SIG-M5 treated with dmso at 0.1 percent for 504 hours (cell line): ENCODE measurements at regions not wholly inside any gene's neighbourhood (a gene's known extent, or its start where the extent isn't known, plus 50 kb on each side); places are given as distances from the start of the nearest gene placed in this dataset.

Source experiments
- DNase-seq: peaks from one replicate; lab custom pipeline; 2025; ENCODE audit not compliant: unreplicated experiment; lab: John Stamatoyannopoulos, UW

- DNase-seq = no peak
Measured at GRCh38 chr5:38643616-38644015, 87.2 kb upstream of the LIFR start.

- no peak for DNase-seq
Measured at GRCh38 chr5:38645508-38645907, 89.1 kb upstream of the LIFR start.

GRCh38 chr5:38648703-38649291, 92.4 kb upstream of the LIFR start:
- DNase-seq = no peak

GRCh38 chr5:38650540-38650939, 94.1 kb upstream of the LIFR start:
- DNase-seq = no peak

- peak; percentile 19 for DNase-seq
Measured at GRCh38 chr5:38650946-38651345, 94.5 kb upstream of the LIFR start.

GRCh38 chr5:38651806-38652205, 95.4 kb upstream of the LIFR start:
- DNase-seq = no peak

- no peak for DNase-seq
Measured at GRCh38 chr5:38653389-38653788, 96.9 kb upstream of the LIFR start.

GRCh38 chr5:38655691-38656090, 99.2 kb upstream of the LIFR start:
- no peak for DNase-seq

- DNase-seq = no peak
Measured at GRCh38 chr5:38656568-38656967, 100.1 kb upstream of the LIFR start.

GRCh38 chr5:38657020-38657419, 100.6 kb upstream of the LIFR start:
- no peak for DNase-seq

GRCh38 chr5:38660194-38660668, 103.8 kb upstream of the LIFR start:
- DNase-seq = peak; percentile 36

GRCh38 chr5:38662090-38662489, 105.6 kb upstream of the LIFR start:
- no peak for DNase-seq

- DNase-seq = no peak
Measured at GRCh38 chr5:38663249-38663648, 106.8 kb upstream of the LIFR start.

GRCh38 chr5:38666668-38667498, 110.4 kb upstream of the LIFR start:
- DNase-seq = no peak

GRCh38 chr5:38667499-38667776, 111.0 kb upstream of the LIFR start:
- no peak for DNase-seq

- no peak for DNase-seq
Measured at GRCh38 chr5:38669361-38669880, 113.0 kb upstream of the LIFR start.

- DNase-seq = no peak
Measured at GRCh38 chr5:38670066-38670465, 113.6 kb upstream of the LIFR start.

GRCh38 chr5:38670878-38671277, 114.4 kb upstream of the LIFR start:
- no peak for DNase-seq

GRCh38 chr5:38672059-38672788, 115.8 kb upstream of the LIFR start:
- no peak for DNase-seq

GRCh38 chr5:38673671-38674071, 117.2 kb upstream of the LIFR start:
- peak; percentile 10 for DNase-seq

GRCh38 chr5:38675443-38675842, 119.0 kb upstream of the LIFR start:
- no peak for DNase-seq

GRCh38 chr5:38677636-38678035, 121.2 kb upstream of the LIFR start:
- DNase-seq = no peak
